Ovary (tissue), 3 donors: ENCODE measurements at regions not wholly inside any gene's neighbourhood (a gene's known extent, or its start where the extent isn't known, plus 50 kb on each side); places are given as distances from the start of the nearest gene placed in this dataset.

Experiments used
- EP300 ChIP-seq: sonication (generic); formaldehyde crosslinking; IDR thresholded peaks from one replicate; pipeline ENCODE4 v1.6.1; 2017; ENCODE audit warnings: antibody characterized with exemption
- POLR2A ChIP-seq: fragments of 450-650 bp; IDR thresholded peaks from one replicate; pipeline ENCODE4 v1.6.1; 2017; ENCODE audit warnings: antibody characterized with exemption, mild to moderate bottlenecking, moderate library complexity
- TF ChIP-seq, protein P1 (sequence below), 3 donors: fragments of 450-650 bp in 2 of 3; fragments of 200-600 bp in 1 of 3; IDR thresholded peaks; one replicate each; pipeline versions ENCODE4 v1.5.1 to v1.8.0; 2016 to 2022; ENCODE audit warnings: antibody characterized with exemption in 3 of 3, mild to moderate bottlenecking in 1 of 3
- donor health status: DM: no; HTN: no; CAD: no.

DNA sequence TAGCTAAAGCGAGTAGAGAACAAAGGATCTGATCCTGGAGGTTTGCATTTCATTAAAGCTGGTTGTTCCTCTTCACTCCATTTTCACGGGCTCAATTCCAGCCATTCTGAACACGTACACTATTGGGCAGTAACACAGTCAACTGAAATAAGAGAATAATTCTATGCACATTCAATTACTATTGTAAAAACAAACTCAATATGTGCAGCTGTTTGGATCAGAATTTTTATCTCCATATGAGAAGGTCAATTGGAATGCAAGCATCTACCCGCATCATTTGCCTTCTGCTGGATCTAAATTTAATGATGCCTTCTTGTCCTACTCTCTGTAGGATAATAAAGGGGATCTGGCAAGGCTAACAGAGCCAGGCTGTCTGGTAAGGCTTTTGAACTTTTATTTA lies 562.8 kb upstream of the CCDC179 start:
- TF ChIP-seq, protein P1, sequence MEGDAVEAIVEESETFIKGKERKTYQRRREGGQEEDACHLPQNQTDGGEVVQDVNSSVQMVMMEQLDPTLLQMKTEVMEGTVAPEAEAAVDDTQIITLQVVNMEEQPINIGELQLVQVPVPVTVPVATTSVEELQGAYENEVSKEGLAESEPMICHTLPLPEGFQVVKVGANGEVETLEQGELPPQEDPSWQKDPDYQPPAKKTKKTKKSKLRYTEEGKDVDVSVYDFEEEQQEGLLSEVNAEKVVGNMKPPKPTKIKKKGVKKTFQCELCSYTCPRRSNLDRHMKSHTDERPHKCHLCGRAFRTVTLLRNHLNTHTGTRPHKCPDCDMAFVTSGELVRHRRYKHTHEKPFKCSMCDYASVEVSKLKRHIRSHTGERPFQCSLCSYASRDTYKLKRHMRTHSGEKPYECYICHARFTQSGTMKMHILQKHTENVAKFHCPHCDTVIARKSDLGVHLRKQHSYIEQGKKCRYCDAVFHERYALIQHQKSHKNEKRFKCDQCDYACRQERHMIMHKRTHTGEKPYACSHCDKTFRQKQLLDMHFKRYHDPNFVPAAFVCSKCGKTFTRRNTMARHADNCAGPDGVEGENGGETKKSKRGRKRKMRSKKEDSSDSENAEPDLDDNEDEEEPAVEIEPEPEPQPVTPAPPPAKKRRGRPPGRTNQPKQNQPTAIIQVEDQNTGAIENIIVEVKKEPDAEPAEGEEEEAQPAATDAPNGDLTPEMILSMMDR (IDR thresholded peaks at IDR 0.05) = no peak
- TF ChIP-seq POLR2A = no peak
- TF ChIP-seq EP300 = no peak
